ENCODE measurements at regions not wholly inside any gene's neighbourhood (a gene's known extent, or its start where the extent isn't known, plus 50 kb on each side); places are given as distances from the start of the nearest gene placed in this dataset.
"Not testable (repeated sequence)": the region's sequence is repeated elsewhere in the genome, so short reads cannot be mapped to it uniquely, and the experiment has no call there.

GRCh38 chr12:131628023-131628740 lies 82.7 kb upstream of the SFSWAP start:
- no peak for DNase-seq (ENCODE audit: low read depth)

GRCh38 chr12:131628766-131629448 lies 82.0 kb upstream of the SFSWAP start:
- DNase-seq (ENCODE audit: low read depth), result no peak

- no peak for DNase-seq (ENCODE audit: low read depth)
These were observed 79.7 kb upstream of the SFSWAP start for GRCh38 chr12:131631230-131631629.

GRCh38 chr12:131631889-131632651 lies 78.8 kb upstream of the SFSWAP start:
- DNase-seq (ENCODE audit: low read depth), result not testable (repeated sequence)

- not testable (repeated sequence) for DNase-seq (ENCODE audit: low read depth)
These were observed 78.3 kb upstream of the SFSWAP start for GRCh38 chr12:131632652-131633023.

- not testable (repeated sequence) for DNase-seq (ENCODE audit: low read depth)
These were observed 77.3 kb upstream of the SFSWAP start for GRCh38 chr12:131633610-131634009.

GRCh38 chr12:131634037-131634436 lies 76.9 kb upstream of the SFSWAP start:
- DNase-seq (ENCODE audit: low read depth), result no peak

- DNase-seq (ENCODE audit: low read depth), result not testable (repeated sequence)
These were observed 75.9 kb upstream of the SFSWAP start for GRCh38 chr12:131635012-131635411.

GRCh38 chr12:131635491-131636122 lies 75.3 kb upstream of the SFSWAP start:
- no peak for DNase-seq (ENCODE audit: low read depth)

- no peak for DNase-seq (ENCODE audit: low read depth)
These were observed 74.6 kb upstream of the SFSWAP start for GRCh38 chr12:131636266-131636665.

- no peak for DNase-seq (ENCODE audit: low read depth)
These were observed 73.7 kb upstream of the SFSWAP start for GRCh38 chr12:131636940-131637750.

GRCh38 chr12:131637986-131638385 lies 72.9 kb upstream of the SFSWAP start:
- no peak for DNase-seq (ENCODE audit: low read depth)

- DNase-seq (ENCODE audit: low read depth), result no peak
These were observed 71.5 kb upstream of the SFSWAP start for GRCh38 chr12:131639270-131639940.

GRCh38 chr12:131640525-131640924 lies 70.4 kb upstream of the SFSWAP start:
- no peak for DNase-seq (ENCODE audit: low read depth)

- no peak for DNase-seq (ENCODE audit: low read depth)
These were observed 69.6 kb upstream of the SFSWAP start for GRCh38 chr12:131641315-131641714.

GRCh38 chr12:131642101-131642540 lies 68.8 kb upstream of the SFSWAP start:
- no peak for DNase-seq (ENCODE audit: low read depth)

- DNase-seq (ENCODE audit: low read depth), result no peak
These were observed 68.1 kb upstream of the SFSWAP start for GRCh38 chr12:131642771-131643170.

GRCh38 chr12:131643631-131644452 lies 67.0 kb upstream of the SFSWAP start:
- no peak for DNase-seq (ENCODE audit: low read depth)

- no peak for DNase-seq (ENCODE audit: low read depth)
These were observed 66.4 kb upstream of the SFSWAP start for GRCh38 chr12:131644481-131644880.

- not testable (repeated sequence) for DNase-seq (ENCODE audit: low read depth)
These were observed 66.0 kb upstream of the SFSWAP start for GRCh38 chr12:131644917-131645316.
